ENCODE measurements at regions not wholly inside any gene's neighbourhood (a gene's known extent, or its start where the extent isn't known, plus 50 kb on each side); places are given as distances from the start of the nearest gene placed in this dataset.

DNA sequence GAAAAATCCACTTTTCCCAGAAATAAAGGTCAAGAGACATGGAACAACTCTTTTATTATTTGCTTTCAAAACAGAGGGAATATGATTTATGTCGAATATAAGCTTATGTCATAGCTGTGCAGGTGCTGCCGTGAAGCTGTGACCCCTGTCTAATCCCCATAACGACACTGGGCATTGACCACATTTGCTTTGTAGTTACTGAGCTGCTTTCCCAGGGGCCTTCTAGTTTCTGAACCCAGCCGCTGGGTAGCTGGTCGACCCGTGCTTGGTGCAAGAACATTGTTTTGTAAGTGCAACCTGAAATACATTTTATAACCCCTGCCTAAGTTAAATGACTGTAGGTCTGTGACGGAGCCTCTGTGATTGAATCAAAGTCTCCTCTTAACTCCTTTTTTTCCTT lies 144.9 kb upstream of the HDAC9 start:
- no peak for TF ChIP-seq RAD21 (IDR thresholded peaks at IDR 0.05; ENCODE audit: low read depth)
- no peak for TF ChIP-seq POLR2A (IDR thresholded peaks at IDR 0.05; ENCODE audit: borderline replicate concordance, extremely low read depth, insufficient read depth, insufficient read length)
- no peak for TF ChIP-seq FOSL1 (IDR thresholded peaks at IDR 0.05; ENCODE audit: low read depth)
- no peak for TF ChIP-seq TCF7L2 (IDR thresholded peaks at IDR 0.05; ENCODE audit: borderline replicate concordance, extremely low read depth, insufficient read depth, insufficient read length)
- no peak for TF ChIP-seq SRF (IDR thresholded peaks at IDR 0.05; ENCODE audit: low read depth)
- TF ChIP-seq SP1 (IDR thresholded peaks at IDR 0.05; ENCODE audit: low read depth), result no peak
- TF ChIP-seq SIN3A (IDR thresholded peaks at IDR 0.05; ENCODE audit: low read depth), result no peak
- TF ChIP-seq EZH2phosphoT487 (IDR thresholded peaks at IDR 0.05; ENCODE audit: borderline replicate concordance), result no peak
- TF ChIP-seq JUND (IDR thresholded peaks at IDR 0.05), result no peak
- TF ChIP-seq POLR2AphosphoS5 (IDR thresholded peaks at IDR 0.05; ENCODE audit: low read depth, low read length), result no peak
- no peak for TF ChIP-seq EGR1 (IDR thresholded peaks at IDR 0.05; ENCODE audit: low read depth)
- TF ChIP-seq, protein P1, sequence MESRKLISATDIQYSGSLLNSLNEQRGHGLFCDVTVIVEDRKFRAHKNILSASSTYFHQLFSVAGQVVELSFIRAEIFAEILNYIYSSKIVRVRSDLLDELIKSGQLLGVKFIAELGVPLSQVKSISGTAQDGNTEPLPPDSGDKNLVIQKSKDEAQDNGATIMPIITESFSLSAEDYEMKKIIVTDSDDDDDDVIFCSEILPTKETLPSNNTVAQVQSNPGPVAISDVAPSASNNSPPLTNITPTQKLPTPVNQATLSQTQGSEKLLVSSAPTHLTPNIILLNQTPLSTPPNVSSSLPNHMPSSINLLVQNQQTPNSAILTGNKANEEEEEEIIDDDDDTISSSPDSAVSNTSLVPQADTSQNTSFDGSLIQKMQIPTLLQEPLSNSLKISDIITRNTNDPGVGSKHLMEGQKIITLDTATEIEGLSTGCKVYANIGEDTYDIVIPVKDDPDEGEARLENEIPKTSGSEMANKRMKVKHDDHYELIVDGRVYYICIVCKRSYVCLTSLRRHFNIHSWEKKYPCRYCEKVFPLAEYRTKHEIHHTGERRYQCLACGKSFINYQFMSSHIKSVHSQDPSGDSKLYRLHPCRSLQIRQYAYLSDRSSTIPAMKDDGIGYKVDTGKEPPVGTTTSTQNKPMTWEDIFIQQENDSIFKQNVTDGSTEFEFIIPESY (IDR thresholded peaks at IDR 0.05; ENCODE audit: extremely low read depth, insufficient replicate concordance, low read length), result no peak
- TF ChIP-seq ZFX (IDR thresholded peaks at IDR 0.05), result no peak
- TF ChIP-seq, protein P2, sequence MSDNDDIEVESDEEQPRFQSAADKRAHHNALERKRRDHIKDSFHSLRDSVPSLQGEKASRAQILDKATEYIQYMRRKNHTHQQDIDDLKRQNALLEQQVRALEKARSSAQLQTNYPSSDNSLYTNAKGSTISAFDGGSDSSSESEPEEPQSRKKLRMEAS (IDR thresholded peaks at IDR 0.05), result no peak
- Histone ChIP-seq H3K9me2 (ENCODE audit: insufficient read depth) (no peaks in the 10 kb centered on the region), H3K4me2 (ENCODE audit: low read length) (no peak overlapping the region), H3K27ac (ENCODE audit: low read depth, low read length) (no peak overlapping the region), H3K9me3 (ENCODE audit: control insufficient read depth in 1 of 2, insufficient read depth in 1 of 2, low read depth in 1 of 2, low read length in 2 of 2) (no peaks in the 10 kb centered on the region), H4K20me1 (ENCODE audit: insufficient read depth) (no peaks in the 10 kb centered on the region), H3K4me1 (ENCODE audit: control insufficient read depth in 1 of 2, insufficient read depth in 2 of 2, low read length in 2 of 2) (no peaks in the 10 kb centered on the region; a peak in 1 of 4 replicates), H3K27me3 (ENCODE audit: insufficient read depth, low read length) (no peaks in the 10 kb centered on the region), H3K79me2 (ENCODE audit: insufficient read depth, low read length) (no peaks in the 10 kb centered on the region), H2AFZ (ENCODE audit: low read depth, low read length, poor library complexity, severe bottlenecking) (no peak overlapping the region), H3K9ac (ENCODE audit: low read length) (no peak overlapping the region), H3K4me3 (replicated peaks in 1 of 2; ENCODE audit: low read depth in 1 of 2, low read length in 2 of 2) (no peak overlapping the region), H3K36me3 (ENCODE audit: control insufficient read depth in 1 of 2, insufficient read depth in 2 of 2, low read length in 2 of 2) (no peaks in the 10 kb centered on the region)
- intact Hi-C loops (cut with micrococcal nuclease), result loop anchor here (5.0 kb wide), 2 partner anchors 772 to 1092 kb away; no protein-coding TSS in a partner anchor
- ChIA-PET RAD21 (ENCODE audit: low non-redundant PET in 1 of 2, low total read pairs in 2 of 2, uncharacterized antibody in 2 of 2, unreplicated experiment in 2 of 2) (no interaction called here), CTCF (interaction anchor here (1.1 to 4.4 kb wide), 2 partner anchors 219 to 581 kb away, joined by 3 to 93 read pairs; no protein-coding TSS in a partner anchor), POLR2A (no interaction called here)
- no TSS peak for BruUV-seq (replicated peaks)
- DNase-seq (ENCODE audit: low read depth, low spot score), result no peak
- no peak for ATAC-seq
